Hematopoietic multipotent progenitor cell treated with erythropoietin and hydrocortisone succinate and interleukin-3 and kit ligand, for 4 days (in vitro differentiated cells): ENCODE measurements at regions not wholly inside any gene's neighbourhood (a gene's known extent, or its start where the extent isn't known, plus 50 kb on each side); places are given as distances from the start of the nearest gene placed in this dataset.
A peak's percentile ranks its signal among the peaks of the same experiment; 100 is the strongest.
"Not testable (repeated sequence)": the region's sequence is repeated elsewhere in the genome, so short reads cannot be mapped to it uniquely, and the experiment has no call there.

Source experiments
- DNase-seq: peaks from one replicate; pipeline ENCODE4 v3.0.0-alpha.2; 2015

DNA sequence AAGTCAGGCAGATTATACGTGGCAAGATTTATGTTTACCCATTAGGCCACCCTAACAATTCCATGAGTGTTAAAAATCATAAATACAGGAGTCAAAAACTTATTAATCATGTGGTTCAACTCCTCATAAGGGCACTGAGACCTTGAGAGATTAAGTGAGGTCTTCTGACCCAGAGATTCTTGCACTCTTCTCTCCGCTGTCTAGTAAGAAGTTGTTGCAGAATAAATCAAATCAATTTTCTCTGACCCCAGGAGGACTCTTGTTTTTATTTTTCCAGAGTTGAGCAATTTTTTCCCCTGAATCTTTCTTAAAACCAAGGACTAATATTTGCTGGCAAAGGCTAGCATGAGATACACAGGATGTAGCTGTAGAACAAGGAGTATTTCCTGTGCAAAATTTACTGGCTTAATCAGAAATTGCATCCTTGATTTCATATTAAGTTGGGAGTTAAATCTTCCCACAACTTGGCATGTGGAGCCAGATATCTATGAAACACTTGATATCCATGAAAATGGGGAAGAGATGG is 90.9 kb upstream of the PTHLH start:
- no peak for DNase-seq

GRCh38 chr12:28065374-28065773 is 92.8 kb upstream of the PTHLH start:
- DNase-seq: no peak

DNA sequence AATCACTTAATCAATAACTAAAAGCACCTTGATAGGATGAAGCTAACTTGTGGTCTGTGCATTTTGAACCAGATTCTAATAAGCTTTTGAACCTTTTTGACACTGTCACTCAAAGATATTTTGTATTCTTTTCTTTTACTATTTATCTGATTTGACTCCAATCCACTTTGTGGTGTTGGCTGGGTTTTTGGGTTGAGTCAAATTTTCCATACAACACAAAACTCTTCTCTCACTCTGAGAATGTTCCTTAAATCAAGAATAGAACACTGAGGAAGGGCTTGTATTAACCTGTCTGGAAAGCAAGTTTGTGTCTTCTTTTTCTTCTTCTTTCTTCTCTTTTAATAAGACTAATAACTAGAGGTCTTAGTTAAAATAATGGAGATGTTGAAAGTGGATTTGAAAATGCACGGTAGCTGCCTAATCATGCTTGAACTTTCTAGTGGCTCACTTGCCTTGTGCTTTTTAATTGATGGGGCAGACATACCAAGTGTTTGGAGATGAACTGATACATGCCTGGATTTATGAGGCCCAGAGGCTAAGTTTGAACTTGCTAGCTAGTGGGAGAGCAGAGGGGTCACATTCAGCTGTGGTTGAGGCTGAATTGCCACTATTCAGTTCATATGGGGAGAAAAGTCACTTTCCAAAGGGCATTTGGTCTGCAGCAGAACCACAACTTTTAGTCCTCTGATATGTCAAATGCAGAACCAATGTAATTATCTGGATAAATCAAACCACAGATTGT is 93.5 kb upstream of the PTHLH start:
- DNase-seq: no peak

GRCh38 chr12:28066879-28067278 is 94.3 kb upstream of the PTHLH start:
- no peak for DNase-seq

DNA sequence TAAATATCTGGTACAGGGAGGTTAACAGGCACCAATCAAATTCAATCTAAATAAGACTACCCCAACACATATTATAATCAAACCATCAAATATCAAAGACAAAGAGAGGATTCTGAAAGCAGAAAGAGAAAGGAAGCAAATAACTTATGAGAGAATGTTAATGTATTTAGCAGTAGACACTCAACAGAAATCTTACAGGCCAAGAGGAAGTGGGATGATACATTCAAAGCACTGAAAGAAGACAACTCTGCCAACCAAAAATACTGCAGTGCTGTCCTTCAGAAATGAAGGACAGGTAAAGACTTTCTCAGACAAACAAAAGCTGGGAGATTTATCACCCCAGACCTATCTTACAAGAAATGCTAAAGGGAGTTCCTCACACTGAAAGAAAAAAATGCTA is 95.9 kb upstream of the PTHLH start:
- DNase-seq: no peak

DNA sequence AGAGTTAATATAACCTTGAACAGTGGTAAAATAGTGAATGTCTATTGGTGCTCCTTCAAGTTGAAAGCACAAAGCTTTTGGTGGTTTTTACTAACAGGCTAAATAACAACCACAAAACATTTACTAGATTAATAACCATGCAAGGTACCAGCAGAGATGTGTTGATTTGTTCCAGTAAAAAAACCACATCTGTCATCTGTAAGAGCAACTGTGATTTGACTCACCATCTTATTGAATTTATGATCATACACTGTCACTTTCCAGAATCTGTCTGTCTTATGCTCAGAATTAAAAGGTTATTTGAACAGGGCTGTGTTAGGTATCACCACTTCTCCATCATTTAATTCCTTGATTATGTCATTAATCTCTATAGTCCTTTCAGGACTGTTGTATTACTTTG is 107.0 kb upstream of the PTHLH start:
- DNase-seq: no peak

DNA sequence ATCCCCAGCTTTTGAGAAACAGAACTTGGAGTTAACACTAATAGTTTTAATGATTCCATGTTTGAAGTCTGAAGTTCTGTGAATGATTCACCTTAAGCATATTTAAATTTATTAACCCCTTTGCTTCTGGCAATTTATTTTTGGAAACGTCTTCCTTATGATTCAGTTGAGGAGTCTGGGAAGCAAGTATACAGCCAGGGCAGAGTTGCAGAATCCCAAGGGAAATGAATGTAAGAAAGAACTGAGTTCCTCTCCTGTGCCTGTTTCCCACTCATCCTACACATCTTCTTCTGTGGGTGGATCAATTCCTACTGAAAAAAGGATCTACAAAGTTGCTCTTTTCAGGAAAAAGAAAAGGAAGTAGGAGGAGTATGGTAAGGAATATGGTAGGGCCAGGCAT is 108.2 kb upstream of the CCDC91 start:
- DNase-seq: no peak

DNA sequence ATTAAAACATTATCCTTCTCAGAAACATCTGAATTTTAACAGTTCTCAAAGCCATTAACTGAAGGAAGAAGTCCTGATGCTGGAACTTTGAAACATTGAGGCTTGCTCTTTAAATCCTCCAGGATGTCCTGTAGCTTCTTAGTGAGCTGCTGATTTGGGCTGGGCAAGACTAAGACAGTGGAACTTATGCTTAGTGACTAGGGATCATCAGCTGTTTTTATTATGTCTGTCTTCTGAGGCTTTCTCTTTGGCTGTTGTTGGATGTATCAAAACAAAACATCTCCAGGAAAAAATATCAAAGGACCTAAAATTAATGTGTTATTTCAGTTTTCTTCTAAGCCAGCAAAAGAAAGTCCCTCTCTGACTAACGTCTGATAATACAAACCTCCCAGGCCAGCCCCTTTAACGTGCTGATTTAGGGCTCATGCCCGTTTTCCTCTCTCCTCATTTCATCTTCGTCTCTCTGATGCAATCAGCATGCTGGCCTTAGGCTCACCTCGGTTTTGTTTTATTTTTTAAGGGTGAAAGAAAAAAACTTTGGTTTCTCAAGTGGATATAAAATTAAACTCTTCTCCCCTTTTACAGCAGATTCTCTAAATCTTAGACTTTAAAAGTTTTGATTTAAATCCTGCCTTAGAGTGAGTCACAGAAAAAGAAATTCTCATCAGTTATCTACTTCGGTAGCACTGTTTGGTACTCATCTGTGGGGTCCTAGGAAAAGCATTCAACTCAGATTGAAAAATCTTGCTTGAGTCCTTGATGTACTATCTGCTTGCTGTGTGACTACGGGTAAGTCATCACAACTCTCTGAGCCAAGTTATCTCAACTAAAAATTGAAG is 106.2 kb upstream of the CCDC91 start:
- DNase-seq: no peak

- no peak for DNase-seq
Measured at GRCh38 chr12:28086521-28087155, 103.6 kb upstream of the CCDC91 start.

GRCh38 chr12:28088566-28089272 is 101.5 kb upstream of the CCDC91 start:
- DNase-seq: peak; percentile 12

GRCh38 chr12:28089338-28089737 is 100.9 kb upstream of the CCDC91 start:
- DNase-seq: no peak

GRCh38 chr12:28090835-28091234 is 99.4 kb upstream of the CCDC91 start:
- DNase-seq: no peak

DNA sequence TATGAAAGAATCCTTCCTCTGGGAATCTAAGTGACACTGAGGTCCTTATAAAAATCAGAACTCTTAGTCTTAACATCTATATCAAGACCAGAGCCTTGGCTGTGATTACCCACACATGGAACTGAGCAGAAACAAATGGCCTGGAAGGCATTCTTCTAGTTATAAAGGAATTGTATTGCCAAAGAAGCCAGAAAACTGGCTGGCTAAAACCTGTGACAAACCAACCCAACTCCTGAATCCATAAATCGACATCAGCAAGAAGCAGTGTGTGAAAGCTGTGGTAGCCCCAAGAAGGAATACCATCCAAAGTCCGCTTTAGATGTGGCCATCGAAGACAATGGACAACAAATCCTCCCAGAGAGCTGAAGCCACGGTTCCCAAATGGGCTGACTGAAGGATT is 97.9 kb upstream of the CCDC91 start:
- no peak for DNase-seq

- DNase-seq: no peak
Measured at GRCh38 chr12:28096649-28097048, 93.6 kb upstream of the CCDC91 start.

- DNase-seq: no peak
Measured at GRCh38 chr12:28097221-28097620, 93.0 kb upstream of the CCDC91 start.

DNA sequence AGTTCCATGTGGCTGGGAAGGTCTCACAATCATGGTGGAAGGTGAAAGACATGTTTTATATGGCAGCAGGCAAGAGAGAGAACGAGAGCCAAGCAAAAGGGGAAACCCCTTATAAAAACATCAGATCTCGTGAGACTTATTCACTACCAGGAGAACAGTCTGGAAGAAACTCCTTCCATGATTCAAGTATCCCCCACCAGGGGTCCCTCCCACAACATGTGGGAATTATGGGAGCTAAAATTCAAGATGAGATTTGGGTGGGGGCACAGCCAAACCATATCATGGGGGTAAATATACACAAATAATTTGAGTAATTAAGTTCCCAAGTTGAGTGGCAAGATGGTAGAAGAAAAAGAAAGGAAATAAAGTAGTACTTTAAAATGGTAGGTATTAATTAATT is 91.0 kb upstream of the CCDC91 start:
- DNase-seq: not testable (repeated sequence)

- DNase-seq: no peak
Measured at GRCh38 chr12:28099871-28100270, 90.4 kb upstream of the CCDC91 start.

GRCh38 chr12:28100717-28101116 is 89.5 kb upstream of the CCDC91 start:
- DNase-seq: no peak

- DNase-seq: no peak
Measured at GRCh38 chr12:28104316-28104715, 85.9 kb upstream of the CCDC91 start.

GRCh38 chr12:28104903-28105864 is 85.1 kb upstream of the CCDC91 start:
- DNase-seq: no peak

DNA sequence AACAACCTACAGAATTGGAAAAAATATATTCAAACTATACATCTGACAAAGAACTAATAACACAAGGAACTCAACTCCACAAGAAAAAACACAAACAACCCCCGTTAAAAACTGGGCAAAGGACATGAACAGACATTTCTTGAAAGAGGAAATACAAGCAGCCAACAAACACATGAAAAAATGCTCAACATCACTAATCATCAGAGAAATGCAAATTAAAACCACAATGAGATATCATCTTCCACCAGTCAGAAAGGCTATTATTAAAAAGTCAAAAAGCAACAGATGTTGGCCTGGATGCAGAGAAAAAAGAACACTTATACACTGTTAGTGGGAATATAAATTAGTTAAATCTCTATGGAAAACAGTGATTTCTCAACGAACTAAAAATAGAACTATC is 82.6 kb upstream of the CCDC91 start:
- no peak for DNase-seq

DNA sequence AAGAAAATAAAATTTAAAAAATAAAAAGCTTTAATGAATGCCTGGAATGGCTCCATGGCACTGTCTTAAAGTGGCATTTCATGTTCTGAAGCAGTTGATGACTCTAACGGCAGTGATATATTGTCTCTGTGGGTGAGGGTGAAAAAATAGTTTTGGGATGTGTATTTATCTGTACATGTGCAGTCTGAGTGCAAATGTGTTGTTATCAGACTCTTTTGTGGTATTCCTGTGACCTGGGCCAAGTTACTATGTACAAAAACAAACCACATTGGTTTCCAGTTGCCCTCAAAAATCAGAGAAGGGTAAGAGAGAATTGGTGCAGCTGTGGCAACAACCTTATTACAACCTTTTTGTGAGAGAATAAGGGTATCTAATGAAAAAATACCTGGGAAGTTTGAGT is 81.7 kb upstream of the CCDC91 start:
- peak; percentile 84 for DNase-seq
